ENCODE measurements at regions not wholly inside any gene's neighbourhood (a gene's known extent, or its start where the extent isn't known, plus 50 kb on each side); places are given as distances from the start of the nearest gene placed in this dataset.

DNA sequence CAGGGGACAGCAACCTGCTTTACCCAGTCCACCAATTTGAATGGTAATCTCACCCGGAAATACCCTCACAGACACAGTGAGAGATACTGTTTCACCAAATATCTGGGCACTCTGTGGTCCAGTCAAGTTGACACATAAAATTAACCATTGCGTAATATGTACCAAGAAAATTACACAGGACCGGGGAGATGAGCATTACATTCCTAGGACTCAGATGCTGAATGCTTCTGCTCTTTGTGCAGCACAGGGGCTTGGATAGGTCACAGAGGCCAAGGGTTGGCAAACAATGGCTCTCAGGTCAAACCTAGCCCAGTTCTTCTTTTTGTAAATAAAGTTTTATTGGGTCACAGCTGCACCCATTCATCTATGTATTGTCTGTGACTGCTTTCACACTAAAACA lies 557.2 kb downstream of the MN1 start:
- TF ChIP-seq, protein P1, sequence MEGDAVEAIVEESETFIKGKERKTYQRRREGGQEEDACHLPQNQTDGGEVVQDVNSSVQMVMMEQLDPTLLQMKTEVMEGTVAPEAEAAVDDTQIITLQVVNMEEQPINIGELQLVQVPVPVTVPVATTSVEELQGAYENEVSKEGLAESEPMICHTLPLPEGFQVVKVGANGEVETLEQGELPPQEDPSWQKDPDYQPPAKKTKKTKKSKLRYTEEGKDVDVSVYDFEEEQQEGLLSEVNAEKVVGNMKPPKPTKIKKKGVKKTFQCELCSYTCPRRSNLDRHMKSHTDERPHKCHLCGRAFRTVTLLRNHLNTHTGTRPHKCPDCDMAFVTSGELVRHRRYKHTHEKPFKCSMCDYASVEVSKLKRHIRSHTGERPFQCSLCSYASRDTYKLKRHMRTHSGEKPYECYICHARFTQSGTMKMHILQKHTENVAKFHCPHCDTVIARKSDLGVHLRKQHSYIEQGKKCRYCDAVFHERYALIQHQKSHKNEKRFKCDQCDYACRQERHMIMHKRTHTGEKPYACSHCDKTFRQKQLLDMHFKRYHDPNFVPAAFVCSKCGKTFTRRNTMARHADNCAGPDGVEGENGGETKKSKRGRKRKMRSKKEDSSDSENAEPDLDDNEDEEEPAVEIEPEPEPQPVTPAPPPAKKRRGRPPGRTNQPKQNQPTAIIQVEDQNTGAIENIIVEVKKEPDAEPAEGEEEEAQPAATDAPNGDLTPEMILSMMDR (IDR thresholded peaks at IDR 0.05) = no peak
- TF ChIP-seq POLR2A (IDR thresholded peaks at IDR 0.05) = no peak

All from adrenal gland (tissue), 5 donors.